H9 (cell line): ENCODE measurements at regions not wholly inside any gene's neighbourhood (a gene's known extent, or its start where the extent isn't known, plus 50 kb on each side); places are given as distances from the start of the nearest gene placed in this dataset.

ENCODE experiments used
- DNase-seq: peaks from one replicate; pipeline ENCODE4 v3.0.0-alpha.2; 2017
- H2AFZ ChIP-seq: one replicate; pipeline ENCODE4 v1.6.1; 2013; ENCODE audit warnings: mild to moderate bottlenecking, low read length, control low read depth, moderate library complexity
- H2AK5ac ChIP-seq: 2 replicates; pipeline ENCODE4 v1.6.1; 2013; ENCODE audit warnings: low read length, control low read depth, mixed read lengths; ENCODE audit not compliant: insufficient read length
- H2BK120ac ChIP-seq: one replicate; pipeline ENCODE4 v1.6.1; 2013; ENCODE audit warnings: low read depth, mild to moderate bottlenecking, low read length, control low read depth, inconsistent platforms; ENCODE audit not compliant: poor library complexity, severe bottlenecking
- H2BK12ac ChIP-seq: 2 replicates; pipeline ENCODE4 v1.6.1; 2013; ENCODE audit warnings: low read length, control low read depth, mixed read lengths, low read depth; ENCODE audit not compliant: insufficient read length
- H2BK15ac ChIP-seq: 2 replicates; pipeline ENCODE4 v1.6.1; 2013; ENCODE audit warnings: low read depth, low read length, control low read depth
- H2BK20ac ChIP-seq: one replicate; pipeline ENCODE4 v1.6.1; 2013; ENCODE audit warnings: low read depth, mild to moderate bottlenecking, low read length, control low read depth, inconsistent platforms; ENCODE audit not compliant: poor library complexity, severe bottlenecking
- H2BK5ac ChIP-seq: 2 replicates; pipeline ENCODE4 v1.6.1; 2013; ENCODE audit warnings: low read length, control low read depth, mixed read lengths; ENCODE audit not compliant: insufficient read length
- H3K14ac ChIP-seq: 2 replicates; pipeline ENCODE4 v1.6.1; 2013; ENCODE audit warnings: low read length, control low read depth; ENCODE audit not compliant: insufficient read depth
- H3K18ac ChIP-seq: 2 replicates; pipeline ENCODE4 v1.6.1; 2013; ENCODE audit warnings: low read depth, mild to moderate bottlenecking, mixed read lengths, low read length, control low read depth; ENCODE audit not compliant: insufficient read length
- H3K23ac ChIP-seq: 2 replicates; pipeline ENCODE4 v1.6.1; 2013; ENCODE audit warnings: low read length, control low read depth, mixed read lengths, low read depth; ENCODE audit not compliant: insufficient read length
- H3K23me2 ChIP-seq: 2 replicates; pipeline ENCODE4 v1.6.1; 2013; ENCODE audit warnings: low read depth, mild to moderate bottlenecking, mixed read lengths, low read length, control low read depth; ENCODE audit not compliant: insufficient read length, poor library complexity, severe bottlenecking
- H3K27ac ChIP-seq: 2 replicates; pipeline ENCODE4 v1.5.1; 2013; ENCODE audit warnings: low read length, control low read depth, mixed read lengths, low read depth; ENCODE audit not compliant: insufficient read length
- H3K27me3 ChIP-seq: 2 replicates; pipeline ENCODE4 v1.6.1; 2013; ENCODE audit warnings: low read length, control low read depth, inconsistent platforms; ENCODE audit not compliant: insufficient read depth
- H3K4ac ChIP-seq: 2 replicates; pipeline ENCODE4 v1.6.1; 2013; ENCODE audit warnings: low read depth, mild to moderate bottlenecking, control low read depth, inconsistent platforms, low read length, moderate library complexity
- H3K4me1 ChIP-seq: 2 replicates; pipeline ENCODE4 v1.6.1; 2013; ENCODE audit warnings: low read length, control low read depth, inconsistent platforms; ENCODE audit not compliant: insufficient read depth
- H3K4me2 ChIP-seq: 2 replicates; pipeline ENCODE4 v1.6.1; 2013; ENCODE audit warnings: low read length, control low read depth, mixed read lengths; ENCODE audit not compliant: insufficient read length, insufficient read depth
- H3K56ac ChIP-seq: 2 replicates; pipeline ENCODE4 v1.6.1; 2013; ENCODE audit warnings: low read depth, mild to moderate bottlenecking, mixed read lengths, low read length, control low read depth; ENCODE audit not compliant: insufficient read length
- H3K79me1 ChIP-seq: 2 replicates; pipeline ENCODE4 v1.6.1; 2013; ENCODE audit warnings: low read depth, mild to moderate bottlenecking, moderate library complexity, low read length, control low read depth, inconsistent platforms; ENCODE audit not compliant: insufficient read depth, poor library complexity, severe bottlenecking
- H3K79me2 ChIP-seq: 2 replicates; pipeline ENCODE4 v1.6.1; 2013; ENCODE audit warnings: low read length, control low read depth, inconsistent platforms; ENCODE audit not compliant: insufficient read depth
- H3K9ac ChIP-seq: 2 replicates; pipeline ENCODE4 v1.6.1; 2013; ENCODE audit warnings: low read length, control low read depth, mixed read lengths; ENCODE audit not compliant: insufficient read length; ENCODE audit errors: extremely low read depth
- H3K9me3 ChIP-seq: one replicate; pipeline ENCODE4 v1.6.1; 2013; ENCODE audit warnings: low read depth, low read length, inconsistent platforms; ENCODE audit not compliant: control insufficient read depth
- H3T11ph ChIP-seq: one replicate; pipeline ENCODE4 v1.6.1; 2013; ENCODE audit warnings: mild to moderate bottlenecking, low read length, control low read depth, inconsistent platforms
- H4K20me1 ChIP-seq: one replicate; pipeline ENCODE4 v1.6.1; 2013; ENCODE audit not compliant: control insufficient read depth, insufficient read length, insufficient read depth
- H4K5ac ChIP-seq: 2 replicates; pipeline ENCODE4 v1.6.1; 2013; ENCODE audit warnings: low read depth, mild to moderate bottlenecking, mixed read lengths, low read length, control low read depth; ENCODE audit not compliant: insufficient read length
- H4K8ac ChIP-seq: replicated peaks from 2 replicates; pipeline ENCODE4 v1.6.1; 2013; ENCODE audit warnings: low read length, control low read depth, mixed read lengths, low read depth; ENCODE audit not compliant: insufficient read length
- H4K91ac ChIP-seq: 2 replicates; pipeline ENCODE4 v1.6.1; 2013; ENCODE audit warnings: low read depth, mild to moderate bottlenecking, moderate library complexity, mixed read lengths, low read length, control low read depth; ENCODE audit not compliant: insufficient read length
- H3K27ac Mint-ChIP-seq, 3 experiments: 2 replicates in 2 of 3; 3 replicates in 1 of 3; pipeline ENCODE4 v1.8.0; 2020 to 2021; ENCODE audit warnings: mixed read lengths in 3 of 3, mild to moderate bottlenecking in 1 of 3, moderate library complexity in 1 of 3
- H3K27me3 Mint-ChIP-seq: 2 replicates; pipeline ENCODE4 v1.8.0; 2021; ENCODE audit warnings: low read depth, mild to moderate bottlenecking, moderate library complexity, mixed read lengths
- H3K36me3 Mint-ChIP-seq, 3 experiments: 2 replicates in 2 of 3; 3 replicates in 1 of 3; pipeline ENCODE4 v1.8.0; 2020 to 2021; ENCODE audit warnings: low read depth in 3 of 3, mixed read lengths in 3 of 3; ENCODE audit not compliant: insufficient read depth in 1 of 3
- H3K4me1 Mint-ChIP-seq, 2 experiments: 2 replicates each; pipeline ENCODE4 v1.8.0; 2020; ENCODE audit warnings: mixed read lengths in 2 of 2
- H3K4me3 Mint-ChIP-seq, 2 experiments: 2 replicates in 1 of 2; 3 replicates in 1 of 2; pipeline ENCODE4 v1.8.0; 2020 to 2021; ENCODE audit warnings: mild to moderate bottlenecking in 2 of 2, mixed read lengths in 2 of 2, moderate library complexity in 1 of 2
- H3K9me3 Mint-ChIP-seq, 2 experiments: 2 replicates in 1 of 2; 3 replicates in 1 of 2; pipeline ENCODE4 v1.8.0; 2020; ENCODE audit warnings: mild to moderate bottlenecking in 2 of 2, mixed read lengths in 2 of 2, moderate library complexity in 1 of 2
- WGBS: extraction: QIAGEN DNeasy Blood & Tissue Kit; methylation state at CpG from one replicate; pipeline ENCODE4 v1.1.7; 2013; ENCODE audit warnings: missing lambda C conversion rate, low lambda C conversion rate, mixed read lengths; ENCODE audit not compliant: insufficient read length; ENCODE audit errors: extremely low coverage; 5-methylcytosine and 5-hydroxymethylcytosine counted together
- TF ChIP-seq, protein P1 (sequence below): fragments of 200-600 bp; sonication (generic); conservative IDR thresholded peaks from 3 replicates; pipeline ENCODE4 v1.8.0; 2021; ENCODE audit warnings: antibody characterized with exemption, mild to moderate bottlenecking

- H3K9me3 Mint-ChIP-seq = no peaks in the 10 kb centered on the region
- Histone ChIP-seq H3K27ac (no peak overlapping the region), H3K4ac (no peak overlapping the region), H3K27me3 (no peaks in the 10 kb centered on the region), H2AFZ (no peak overlapping the region), H4K5ac (no peak overlapping the region), H3K18ac (no peak overlapping the region), H2BK5ac (no peak overlapping the region), H2BK15ac (no peak overlapping the region), H4K20me1 (no peaks in the 10 kb centered on the region), H3T11ph (no peak overlapping the region), H3K4me1 (no peaks in the 10 kb centered on the region), H3K56ac (no peak overlapping the region), H3K23ac (no peak overlapping the region), H3K23me2 (no peaks in the 10 kb centered on the region), H2BK12ac (no peak overlapping the region), H3K9me3 (no peaks in the 10 kb centered on the region), H3K9ac (no peak overlapping the region), H2BK120ac (no peak overlapping the region), H4K91ac (no peak overlapping the region), H2AK5ac (no peak overlapping the region), H3K14ac (no peak overlapping the region), H3K79me2 (no peaks in the 10 kb centered on the region), H2BK20ac (no peak overlapping the region), H4K8ac (no peak overlapping the region), H3K4me2 (no peak overlapping the region), H3K79me1 (no peaks in the 10 kb centered on the region)
- TF ChIP-seq, protein P1, sequence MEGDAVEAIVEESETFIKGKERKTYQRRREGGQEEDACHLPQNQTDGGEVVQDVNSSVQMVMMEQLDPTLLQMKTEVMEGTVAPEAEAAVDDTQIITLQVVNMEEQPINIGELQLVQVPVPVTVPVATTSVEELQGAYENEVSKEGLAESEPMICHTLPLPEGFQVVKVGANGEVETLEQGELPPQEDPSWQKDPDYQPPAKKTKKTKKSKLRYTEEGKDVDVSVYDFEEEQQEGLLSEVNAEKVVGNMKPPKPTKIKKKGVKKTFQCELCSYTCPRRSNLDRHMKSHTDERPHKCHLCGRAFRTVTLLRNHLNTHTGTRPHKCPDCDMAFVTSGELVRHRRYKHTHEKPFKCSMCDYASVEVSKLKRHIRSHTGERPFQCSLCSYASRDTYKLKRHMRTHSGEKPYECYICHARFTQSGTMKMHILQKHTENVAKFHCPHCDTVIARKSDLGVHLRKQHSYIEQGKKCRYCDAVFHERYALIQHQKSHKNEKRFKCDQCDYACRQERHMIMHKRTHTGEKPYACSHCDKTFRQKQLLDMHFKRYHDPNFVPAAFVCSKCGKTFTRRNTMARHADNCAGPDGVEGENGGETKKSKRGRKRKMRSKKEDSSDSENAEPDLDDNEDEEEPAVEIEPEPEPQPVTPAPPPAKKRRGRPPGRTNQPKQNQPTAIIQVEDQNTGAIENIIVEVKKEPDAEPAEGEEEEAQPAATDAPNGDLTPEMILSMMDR = no peak
- no peaks in the 10 kb centered on the region for H3K36me3 Mint-ChIP-seq
- no peak overlapping the region for H3K27ac Mint-ChIP-seq
- no CpG with 5 or more reads among the region's 1 CpG for WGBS
- no peaks in the 10 kb centered on the region for H3K4me1 Mint-ChIP-seq
- DNase-seq = no peak
- no peaks in the 10 kb centered on the region for H3K27me3 Mint-ChIP-seq
- no peak overlapping the region for H3K4me3 Mint-ChIP-seq
Measured at GRCh38 chr2:188811522-188811921, 162.7 kb upstream of the COL3A1 start.
